Upper lobe of right lung (tissue), 1 donor: ENCODE measurements at regions not wholly inside any gene's neighbourhood (a gene's known extent, or its start where the extent isn't known, plus 50 kb on each side); places are given as distances from the start of the nearest gene placed in this dataset.

Source experiments
- ATAC-seq: fragments of 200-7000 bp; cut with Tn5 transposase; one replicate; pipeline ENCODE4 v1.9.1; 2020; ENCODE audit warnings: mild to moderate bottlenecking, moderate library complexity
- DNase-seq: peaks from one replicate; pipeline ENCODE4 v3.0.0-alpha.2; 2020
- H3K27ac ChIP-seq: fragments of 200-600 bp; one replicate; pipeline ENCODE4 v1.8.0; 2022
- H3K27me3 ChIP-seq: fragments of 200-600 bp; one replicate; pipeline ENCODE4 v1.8.0; 2022; ENCODE audit warnings: mild to moderate bottlenecking
- H3K36me3 ChIP-seq: fragments of 200-600 bp; one replicate; pipeline ENCODE4 v1.8.0; 2022
- H3K4me1 ChIP-seq: fragments of 200-600 bp; one replicate; pipeline ENCODE4 v1.8.0; 2022
- H3K4me3 ChIP-seq: fragments of 200-600 bp; one replicate; pipeline ENCODE4 v1.8.0; 2022; ENCODE audit warnings: mild to moderate bottlenecking
- H3K9me3 ChIP-seq: fragments of 200-600 bp; one replicate; pipeline ENCODE4 v1.8.0; 2022
- CTCF ChIP-seq: fragments of 200-600 bp; IDR thresholded peaks from one replicate; pipeline ENCODE4 v1.8.0; 2022; ENCODE audit warnings: antibody characterized with exemption
- intact Hi-C: fragments of 100-400 bp; cut with DNase I; formaldehyde crosslinking; loops from one replicate; pipeline ENCODE4 v1.11.0; 2022
- donor health status: DM: no; HTN: yes; CAD: no; lungs with severe emphysema.

GRCh38 chr3:3288255-3288654 is 108.8 kb upstream of the CRBN start:
- Histone ChIP-seq H3K4me3 (no peak overlapping the region), H3K36me3 (no peaks in the 10 kb centered on the region), H3K27me3 (no peaks in the 10 kb centered on the region), H3K4me1 (no peaks in the 10 kb centered on the region), H3K9me3 (no peaks in the 10 kb centered on the region), H3K27ac (no peak overlapping the region)
- TF ChIP-seq CTCF = no peak
- DNase-seq (no peak), ATAC-seq (no peak)
- intact Hi-C loops = no loop called here

GRCh38 chr3:3286014-3286413 is 106.5 kb upstream of the CRBN start:
- Histone ChIP-seq H3K36me3 (no peaks in the 10 kb centered on the region), H3K27me3 (no peaks in the 10 kb centered on the region), H3K4me3 (no peak overlapping the region), H3K27ac (no peak overlapping the region), H3K4me1 (no peaks in the 10 kb centered on the region), H3K9me3 (no peaks in the 10 kb centered on the region)
- intact Hi-C loops = no loop called here
- no peak for TF ChIP-seq CTCF
- ATAC-seq (no peak), DNase-seq (no peak)

- TF ChIP-seq CTCF = no peak
- ATAC-seq (no peak), DNase-seq (no peak)
- H3K4me3 ChIP-seq = no peak overlapping the region
- H3K27ac ChIP-seq = no peak overlapping the region
- no peaks in the 10 kb centered on the region for H3K4me1 ChIP-seq
- H3K36me3 ChIP-seq = no peaks in the 10 kb centered on the region
- no peaks in the 10 kb centered on the region for H3K27me3 ChIP-seq
- no peaks in the 10 kb centered on the region for H3K9me3 ChIP-seq
- intact Hi-C loops = no loop called here
These were observed 101.5 kb upstream of the CRBN start for GRCh38 chr3:3281024-3281423.

GRCh38 chr3:3280396-3280795 is 100.9 kb upstream of the CRBN start:
- ATAC-seq = no peak

GRCh38 chr3:3278073-3278472 is 98.6 kb upstream of the CRBN start:
- no peak for DNase-seq
- H3K9me3 ChIP-seq = no peaks in the 10 kb centered on the region
- TF ChIP-seq CTCF = no peak
- no peaks in the 10 kb centered on the region for H3K4me1 ChIP-seq
- no peak for ATAC-seq
- H3K36me3 ChIP-seq = no peaks in the 10 kb centered on the region
- no peaks in the 10 kb centered on the region for H3K27me3 ChIP-seq
- intact Hi-C loops = no loop called here
- H3K27ac ChIP-seq = no peak overlapping the region
- H3K4me3 ChIP-seq = no peak overlapping the region

More at GRCh38 chr3:3280396-3280795, 100.9 kb upstream of the CRBN start:
- no peak overlapping the region for H3K27ac ChIP-seq
- no peaks in the 10 kb centered on the region for H3K36me3 ChIP-seq
- intact Hi-C loops = no loop called here
- no peak for DNase-seq
- H3K4me3 ChIP-seq = no peak overlapping the region
- no peaks in the 10 kb centered on the region for H3K4me1 ChIP-seq
- H3K27me3 ChIP-seq = no peaks in the 10 kb centered on the region
- no peak for TF ChIP-seq CTCF
- no peaks in the 10 kb centered on the region for H3K9me3 ChIP-seq

GRCh38 chr3:3276630-3277029 is 97.1 kb upstream of the CRBN start:
- Histone ChIP-seq H3K9me3 (no peaks in the 10 kb centered on the region), H3K4me1 (no peaks in the 10 kb centered on the region), H3K27me3 (no peaks in the 10 kb centered on the region), H3K27ac (no peak overlapping the region), H3K4me3 (no peak overlapping the region), H3K36me3 (no peaks in the 10 kb centered on the region)
- intact Hi-C loops = no loop called here
- no peak for TF ChIP-seq CTCF
- ATAC-seq (no peak), DNase-seq (no peak)
